NCI-H1930 (cell line): ENCODE measurements at regions not wholly inside any gene's neighbourhood (a gene's known extent, or its start where the extent isn't known, plus 50 kb on each side); places are given as distances from the start of the nearest gene placed in this dataset.

Source experiments
- DNase-seq, 2 experiments: peaks; one replicate each; lab custom pipeline; 2025; lab: John Stamatoyannopoulos, UW

GRCh38 chr5:29833394-29833793 lies 1360.1 kb upstream of the CDH6 start:
- no peak for DNase-seq

- DNase-seq = no peak
Measured at GRCh38 chr5:29822521-29822920, 1371.0 kb upstream of the CDH6 start.

- no peak for DNase-seq
Measured at GRCh38 chr5:29811914-29812679, 1381.4 kb upstream of the CDH6 start.

GRCh38 chr5:29805804-29806203 lies 1387.7 kb upstream of the CDH6 start:
- no peak for DNase-seq

- no peak for DNase-seq
Measured at GRCh38 chr5:29800752-29801151, 1392.7 kb upstream of the CDH6 start.

- DNase-seq = no peak
Measured at GRCh38 chr5:29796013-29796412, 1397.5 kb upstream of the CDH6 start.

- DNase-seq = no peak
Measured at GRCh38 chr5:29795096-29795652, 1398.3 kb upstream of the CDH6 start.

GRCh38 chr5:29794141-29794787 lies 1399.2 kb upstream of the CDH6 start:
- no peak for DNase-seq

GRCh38 chr5:29790281-29790680 lies 1403.2 kb upstream of the CDH6 start:
- DNase-seq = no peak

GRCh38 chr5:29780401-29780800 lies 1413.1 kb upstream of the CDH6 start:
- no peak for DNase-seq

- DNase-seq = no peak
Measured at GRCh38 chr5:29779141-29779540, 1414.3 kb upstream of the CDH6 start.

- no peak for DNase-seq
Measured at GRCh38 chr5:29777373-29777772, 1416.1 kb upstream of the CDH6 start.

- DNase-seq = no peak
Measured at GRCh38 chr5:29770936-29771335, 1422.5 kb upstream of the CDH6 start.

GRCh38 chr5:29769474-29769873 lies 1424.0 kb upstream of the CDH6 start:
- DNase-seq = no peak

GRCh38 chr5:29758986-29759421 lies 1434.5 kb upstream of the CDH6 start:
- DNase-seq = no peak

- no peak for DNase-seq
Measured at GRCh38 chr5:29750453-29750852, 1443.0 kb upstream of the CDH6 start.

- no peak for DNase-seq
Measured at GRCh38 chr5:29744618-29745017, 1448.9 kb upstream of the CDH6 start.

GRCh38 chr5:29720954-29721353 lies 1472.5 kb upstream of the CDH6 start:
- no peak for DNase-seq

GRCh38 chr5:29719171-29719570 lies 1474.3 kb upstream of the CDH6 start:
- DNase-seq = no peak

GRCh38 chr5:29715167-29715566 lies 1478.3 kb upstream of the CDH6 start:
- DNase-seq = no peak

- no peak for DNase-seq
Measured at GRCh38 chr5:29702875-29703274, 1490.6 kb upstream of the CDH6 start.

GRCh38 chr5:29701600-29701999 lies 1491.9 kb upstream of the CDH6 start:
- DNase-seq = no peak

- DNase-seq = no peak
Measured at GRCh38 chr5:29697785-29698414, 1495.6 kb upstream of the CDH6 start.
